Activated naive CD8-positive, alpha-beta T cell treated with anti-CD3 and anti-CD28 coated beads for 36 hours (primary cell): ENCODE measurements at regions not wholly inside any gene's neighbourhood (a gene's known extent, or its start where the extent isn't known, plus 50 kb on each side); places are given as distances from the start of the nearest gene placed in this dataset.

Experiments
- DNase-seq: peaks from one replicate; pipeline ENCODE4 v3.0.0; 2021
- H3K27ac Mint-ChIP-seq: one replicate; pipeline ENCODE4 v1.8.0; 2022; ENCODE audit warnings: mild to moderate bottlenecking, moderate library complexity, mixed read lengths
- H3K27me3 Mint-ChIP-seq: one replicate; pipeline ENCODE4 v1.8.0; 2022; ENCODE audit warnings: mild to moderate bottlenecking, mixed read lengths
- H3K36me3 Mint-ChIP-seq: one replicate; pipeline ENCODE4 v1.8.0; 2021; ENCODE audit warnings: mild to moderate bottlenecking, mixed read lengths
- H3K4me1 Mint-ChIP-seq: one replicate; pipeline ENCODE4 v1.8.0; 2021; ENCODE audit warnings: mixed read lengths
- H3K4me3 Mint-ChIP-seq: one replicate; pipeline ENCODE4 v1.8.0; 2022; ENCODE audit warnings: mild to moderate bottlenecking, moderate library complexity, mixed read lengths
- H3K9me3 Mint-ChIP-seq: one replicate; pipeline ENCODE4 v1.8.0; 2022; ENCODE audit warnings: mixed read lengths

DNA sequence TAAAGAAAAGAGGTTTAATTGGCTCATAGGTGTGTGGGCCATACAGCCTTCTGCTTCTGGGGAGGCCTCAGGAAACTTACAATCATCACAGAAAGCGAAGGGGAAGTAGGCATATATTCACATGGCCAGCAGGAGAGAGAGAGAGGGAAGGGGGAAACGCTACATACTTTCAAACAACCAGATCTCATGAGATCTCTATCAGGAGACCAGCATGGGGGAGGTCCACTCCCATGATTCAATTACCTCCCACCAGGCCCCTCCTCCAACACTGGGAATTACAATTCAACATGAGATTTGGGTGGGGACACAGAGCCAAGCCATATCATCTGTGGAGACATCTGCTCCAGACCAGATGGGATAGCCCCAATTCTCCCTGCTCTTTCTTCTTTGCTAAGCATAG lies 866.0 kb downstream of the BRD1 start:
- H3K4me1 Mint-ChIP-seq: no peaks in the 10 kb centered on the region
- H3K4me3 Mint-ChIP-seq: no peak overlapping the region
- DNase-seq: no peak
- H3K27me3 Mint-ChIP-seq: peaks cover 53% of the 10 kb centered on the region
- peaks cover 3% of the 10 kb centered on the region for H3K9me3 Mint-ChIP-seq
- H3K27ac Mint-ChIP-seq: no peak overlapping the region
- no peaks in the 10 kb centered on the region for H3K36me3 Mint-ChIP-seq

- no peaks in the 10 kb centered on the region for H3K4me1 Mint-ChIP-seq
- H3K4me3 Mint-ChIP-seq: no peak overlapping the region
- no peak for DNase-seq
- H3K27me3 Mint-ChIP-seq: peaks cover 47% of the 10 kb centered on the region
- H3K9me3 Mint-ChIP-seq: peaks cover 3% of the 10 kb centered on the region
- H3K27ac Mint-ChIP-seq: no peak overlapping the region
- no peaks in the 10 kb centered on the region for H3K36me3 Mint-ChIP-seq
Observed at GRCh38 chr22:48960980-48961660, 866.6 kb downstream of the BRD1 start.

- peaks cover 46% of the 10 kb centered on the region for H3K27me3 Mint-ChIP-seq
- H3K4me1 Mint-ChIP-seq: no peaks in the 10 kb centered on the region
- H3K36me3 Mint-ChIP-seq: no peaks in the 10 kb centered on the region
- H3K27ac Mint-ChIP-seq: no peak overlapping the region
- no peak overlapping the region for H3K4me3 Mint-ChIP-seq
- no peak for DNase-seq
- peaks cover 3% of the 10 kb centered on the region for H3K9me3 Mint-ChIP-seq
Observed at GRCh38 chr22:48960576-48960975, 867.1 kb downstream of the BRD1 start.

GRCh38 chr22:48959496-48959895 lies 868.2 kb downstream of the BRD1 start:
- H3K4me1 Mint-ChIP-seq: no peaks in the 10 kb centered on the region
- no peak overlapping the region for H3K27ac Mint-ChIP-seq
- no peak for DNase-seq
- no peak overlapping the region for H3K4me3 Mint-ChIP-seq
- peaks cover 43% of the 10 kb centered on the region for H3K27me3 Mint-ChIP-seq
- H3K36me3 Mint-ChIP-seq: no peaks in the 10 kb centered on the region
- peaks cover 3% of the 10 kb centered on the region for H3K9me3 Mint-ChIP-seq

GRCh38 chr22:48957987-48958321 lies 869.7 kb downstream of the BRD1 start:
- no peak for DNase-seq
- H3K27ac Mint-ChIP-seq: no peak overlapping the region
- peaks cover 34% of the 10 kb centered on the region for H3K27me3 Mint-ChIP-seq
- H3K4me3 Mint-ChIP-seq: no peak overlapping the region
- H3K4me1 Mint-ChIP-seq: no peaks in the 10 kb centered on the region
- H3K36me3 Mint-ChIP-seq: no peaks in the 10 kb centered on the region
- peaks cover 3% of the 10 kb centered on the region for H3K9me3 Mint-ChIP-seq

- Mint-ChIP-seq H3K27me3 (peaks cover 29% of the 10 kb centered on the region), H3K4me1 (no peaks in the 10 kb centered on the region), H3K4me3 (no peak overlapping the region), H3K27ac (no peak overlapping the region), H3K9me3 (peaks cover 3% of the 10 kb centered on the region), H3K36me3 (no peaks in the 10 kb centered on the region)
- DNase-seq: no peak
Observed at GRCh38 chr22:48957311-48957986, 870.2 kb downstream of the BRD1 start.

GRCh38 chr22:48955351-48956311 lies 872.0 kb downstream of the BRD1 start:
- Mint-ChIP-seq H3K4me1 (no peaks in the 10 kb centered on the region), H3K27me3 (peaks cover 13% of the 10 kb centered on the region), H3K4me3 (no peak overlapping the region), H3K9me3 (peaks cover 3% of the 10 kb centered on the region), H3K27ac (no peak overlapping the region), H3K36me3 (no peaks in the 10 kb centered on the region)
- no peak for DNase-seq

DNA sequence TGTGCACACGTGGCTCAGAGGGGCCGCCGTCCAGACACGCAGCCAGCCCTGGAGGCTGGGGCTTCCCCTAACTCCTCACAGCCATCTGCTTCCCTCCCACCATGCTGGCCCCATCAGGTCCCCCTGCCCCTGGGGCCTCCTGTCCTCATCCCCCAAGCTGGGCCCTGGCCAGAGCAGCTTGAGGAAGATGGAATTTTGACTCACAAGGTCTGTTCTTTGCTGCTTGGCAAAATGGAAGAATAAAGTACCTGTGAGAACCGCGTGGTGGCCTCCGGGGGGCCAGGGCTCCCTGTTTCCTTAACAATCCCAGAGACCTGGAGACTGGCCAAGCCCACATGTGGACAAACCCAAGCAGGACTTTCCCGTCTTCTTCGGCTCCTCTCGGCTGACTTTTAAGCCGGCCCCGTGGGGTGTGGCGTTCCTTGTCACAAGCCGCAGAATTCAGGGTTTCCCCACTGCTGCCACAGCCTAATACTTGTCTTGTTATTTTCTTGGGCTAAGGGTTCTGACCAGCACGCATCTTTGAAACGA lies 872.8 kb downstream of the BRD1 start:
- no peaks in the 10 kb centered on the region for H3K4me1 Mint-ChIP-seq
- H3K36me3 Mint-ChIP-seq: no peaks in the 10 kb centered on the region
- no peak overlapping the region for H3K4me3 Mint-ChIP-seq
- H3K27ac Mint-ChIP-seq: no peak overlapping the region
- peaks cover 13% of the 10 kb centered on the region for H3K27me3 Mint-ChIP-seq
- peaks cover 3% of the 10 kb centered on the region for H3K9me3 Mint-ChIP-seq
- DNase-seq: no peak

DNA sequence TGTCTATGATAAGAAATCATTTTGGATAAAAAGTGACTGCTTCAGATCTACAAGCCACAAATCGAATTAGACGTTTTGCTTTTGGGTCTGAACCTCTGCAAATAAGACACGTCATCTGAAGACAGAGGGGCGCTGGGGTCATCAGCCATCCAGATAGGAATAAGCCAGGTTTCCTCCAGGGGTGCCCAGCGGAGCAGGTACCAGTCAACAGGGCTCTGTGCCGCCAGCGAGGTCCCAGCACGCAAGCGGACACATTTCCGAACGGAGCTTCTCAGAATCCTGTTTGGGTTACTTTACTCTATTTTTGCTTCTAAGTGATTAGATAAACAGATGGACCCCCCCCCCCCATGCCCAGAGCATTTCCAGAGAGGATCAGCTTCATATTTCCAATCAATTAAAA lies 873.8 kb downstream of the BRD1 start:
- Mint-ChIP-seq H3K4me1 (no peaks in the 10 kb centered on the region), H3K27ac (no peak overlapping the region), H3K36me3 (no peaks in the 10 kb centered on the region), H3K27me3 (peaks cover 13% of the 10 kb centered on the region), H3K4me3 (no peak overlapping the region), H3K9me3 (peaks cover 3% of the 10 kb centered on the region)
- no peak for DNase-seq

DNA sequence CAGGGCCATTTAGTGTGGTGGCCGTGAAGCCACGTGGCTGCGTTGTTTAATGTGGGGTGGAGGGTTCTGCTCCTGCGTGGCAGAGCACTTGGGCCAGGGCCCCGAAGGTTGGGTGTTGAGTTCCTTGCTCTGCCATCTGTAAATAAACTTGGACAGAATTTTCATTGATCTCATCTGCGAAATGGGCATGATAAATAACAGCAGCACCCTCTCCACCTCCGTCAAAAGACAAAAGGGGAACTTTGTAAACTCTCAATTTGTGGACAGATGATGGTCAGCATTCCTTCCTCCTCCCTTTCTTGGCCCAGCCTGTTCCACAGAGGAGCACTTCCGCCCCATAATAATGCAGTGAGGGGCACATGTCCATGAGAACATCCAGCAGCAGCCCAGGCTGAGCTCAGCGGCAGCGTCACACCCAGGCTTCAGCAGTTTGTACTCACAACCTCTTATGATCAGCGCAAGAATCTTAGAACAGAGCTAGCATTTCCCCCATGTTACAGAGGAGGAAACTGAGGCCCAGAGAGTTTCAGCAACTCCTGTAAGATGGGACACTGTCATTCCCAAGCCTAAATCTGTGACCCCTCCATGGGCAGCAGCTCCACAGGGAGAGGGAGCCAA lies 874.5 kb downstream of the BRD1 start:
- peaks cover 16% of the 10 kb centered on the region for H3K27me3 Mint-ChIP-seq
- H3K27ac Mint-ChIP-seq: no peak overlapping the region
- H3K4me1 Mint-ChIP-seq: no peaks in the 10 kb centered on the region
- H3K4me3 Mint-ChIP-seq: no peak overlapping the region
- no peaks in the 10 kb centered on the region for H3K36me3 Mint-ChIP-seq
- DNase-seq: no peak
- peaks cover 3% of the 10 kb centered on the region for H3K9me3 Mint-ChIP-seq

GRCh38 chr22:48952256-48953102 lies 875.2 kb downstream of the BRD1 start:
- H3K27ac Mint-ChIP-seq: no peak overlapping the region
- peaks cover 3% of the 10 kb centered on the region for H3K9me3 Mint-ChIP-seq
- DNase-seq: no peak
- no peak overlapping the region for H3K4me3 Mint-ChIP-seq
- H3K27me3 Mint-ChIP-seq: peaks cover 16% of the 10 kb centered on the region
- no peaks in the 10 kb centered on the region for H3K36me3 Mint-ChIP-seq
- H3K4me1 Mint-ChIP-seq: no peaks in the 10 kb centered on the region

GRCh38 chr22:48951836-48952235 lies 875.8 kb downstream of the BRD1 start:
- H3K27ac Mint-ChIP-seq: no peak overlapping the region
- H3K9me3 Mint-ChIP-seq: peaks cover 1% of the 10 kb centered on the region
- H3K36me3 Mint-ChIP-seq: no peaks in the 10 kb centered on the region
- peaks cover 16% of the 10 kb centered on the region for H3K27me3 Mint-ChIP-seq
- H3K4me3 Mint-ChIP-seq: no peak overlapping the region
- H3K4me1 Mint-ChIP-seq: no peaks in the 10 kb centered on the region
- no peak for DNase-seq

DNA sequence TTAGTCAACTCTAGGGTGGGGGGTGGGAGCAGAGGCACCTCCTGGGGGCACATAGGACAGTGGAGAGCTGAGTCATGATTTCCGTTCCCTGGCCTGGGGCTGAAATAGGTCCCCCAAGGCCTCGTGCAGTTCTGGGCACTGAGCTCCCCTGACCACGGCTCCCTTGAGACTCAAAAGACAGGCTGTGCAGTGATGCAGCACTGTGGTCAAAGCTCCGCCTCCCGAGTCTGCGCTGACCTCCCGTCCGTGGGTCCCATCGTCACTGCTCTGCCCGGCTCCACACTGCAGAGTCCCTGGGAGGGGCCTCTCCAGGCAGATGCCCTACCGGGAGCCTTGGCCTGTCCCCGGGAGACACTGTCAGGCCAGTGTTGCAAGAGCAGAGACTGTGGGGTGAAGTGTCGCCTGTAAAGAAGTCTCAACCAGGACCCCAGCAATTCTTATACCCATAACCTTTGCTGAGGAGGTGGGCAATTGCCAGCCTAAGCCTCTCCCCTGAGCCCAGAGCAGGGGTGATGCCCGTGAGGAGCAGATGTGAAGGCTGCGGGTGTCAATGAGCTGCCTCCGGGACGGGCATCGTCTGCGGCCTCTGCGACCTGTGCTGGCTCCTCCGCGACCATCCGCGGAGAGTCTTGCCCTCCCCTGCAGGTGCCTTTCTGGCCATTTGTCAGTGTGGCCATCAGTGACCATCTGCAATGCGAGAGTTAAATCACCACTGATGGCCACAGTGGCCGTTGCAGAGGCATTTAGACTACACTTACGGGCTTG lies 877.3 kb downstream of the BRD1 start:
- Mint-ChIP-seq H3K4me3 (no peak overlapping the region), H3K4me1 (no peaks in the 10 kb centered on the region), H3K27ac (no peak overlapping the region), H3K36me3 (no peaks in the 10 kb centered on the region), H3K9me3 (no peaks in the 10 kb centered on the region), H3K27me3 (peaks cover 19% of the 10 kb centered on the region)
- no peak for DNase-seq
